Cerebellar cortex (tissue), 1 donor: ENCODE measurements at regions not wholly inside any gene's neighbourhood (a gene's known extent, or its start where the extent isn't known, plus 50 kb on each side); places are given as distances from the start of the nearest gene placed in this dataset.

ENCODE experiments used
- DNase-seq: peaks from one replicate; pipeline ENCODE4 v3.0.0-alpha.2; 2015; ENCODE audit warnings: low spot score

DNA sequence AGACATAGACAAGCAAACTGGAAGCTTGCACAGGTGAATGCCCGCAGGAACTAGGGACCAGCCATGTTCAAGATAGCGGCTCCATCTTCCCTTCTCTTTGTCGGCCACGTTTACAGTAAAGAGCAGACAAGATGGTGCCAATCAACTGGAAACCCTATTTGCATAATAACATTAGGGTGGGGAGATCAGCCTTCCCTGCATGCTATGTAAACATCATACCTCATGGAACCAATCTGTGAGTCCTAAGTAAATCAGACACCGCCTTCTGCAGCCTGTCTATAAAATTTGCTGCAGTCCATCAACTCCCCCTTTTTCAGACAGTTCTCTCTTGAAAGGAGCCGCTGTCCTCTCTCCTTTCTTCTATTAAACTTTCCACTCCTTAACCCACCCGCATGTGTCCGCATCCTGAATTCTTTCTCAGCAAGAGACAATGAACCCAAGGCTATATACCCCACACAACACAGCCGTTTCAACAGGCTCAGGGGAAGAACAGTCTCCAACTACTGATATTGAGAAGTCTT lies 384.4 kb downstream of the EIPR1 start:
- DNase-seq, result no peak

DNA sequence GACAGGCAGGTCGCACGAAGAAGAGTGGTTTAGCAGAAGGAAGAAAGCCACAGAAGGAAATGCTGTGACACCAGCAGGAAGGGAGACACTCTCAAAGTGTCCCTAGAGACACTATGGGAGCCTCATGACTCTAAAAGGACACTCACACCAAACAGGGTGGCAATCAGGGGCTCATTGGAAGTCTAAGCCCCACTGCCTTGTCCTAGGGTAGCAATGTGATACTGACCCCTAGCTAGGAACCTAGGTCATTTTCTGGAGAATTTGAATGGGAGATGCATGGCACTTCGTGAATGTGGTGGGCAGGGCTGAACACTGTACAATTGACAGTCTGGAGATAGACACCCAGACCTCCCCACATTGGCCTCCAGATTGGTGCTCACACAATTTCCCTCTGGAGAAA lies 385.0 kb downstream of the EIPR1 start:
- no peak for DNase-seq

DNA sequence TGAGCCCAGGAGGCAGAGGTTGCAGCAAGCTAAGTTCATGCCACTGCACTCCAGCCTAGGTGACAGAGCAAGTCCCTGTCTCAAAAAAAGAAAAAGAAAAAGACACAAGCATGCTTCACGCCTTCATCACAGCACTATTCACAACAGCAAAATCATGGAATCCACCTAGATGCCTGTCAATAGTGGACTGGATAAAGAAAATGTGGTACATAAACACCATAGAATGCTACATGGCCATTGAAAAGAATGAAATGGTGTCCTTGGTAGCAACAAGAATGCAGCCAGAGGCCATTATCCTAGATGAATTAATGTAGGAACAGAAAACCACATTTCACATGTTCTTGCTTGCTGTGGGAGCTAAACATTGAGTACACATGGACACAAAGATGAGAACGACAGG lies 392.6 kb downstream of the EIPR1 start:
- no peak for DNase-seq

DNA sequence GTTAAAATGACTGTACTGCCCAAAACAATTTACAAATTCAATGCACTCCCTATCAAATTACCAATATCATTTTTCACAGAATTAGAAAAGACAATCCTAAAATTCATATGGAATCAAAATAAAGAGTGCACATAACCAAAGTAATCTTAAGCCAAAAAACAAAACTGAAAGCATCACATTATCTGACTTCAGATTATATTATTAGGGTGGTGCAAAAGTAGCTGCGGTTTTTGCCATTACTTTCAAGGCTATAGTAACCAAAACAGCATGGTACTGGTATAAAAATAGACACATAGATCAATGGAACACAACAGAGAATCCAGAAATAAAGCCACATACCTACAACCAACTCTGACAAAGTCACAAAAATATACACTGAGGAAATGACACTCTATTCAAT lies 396.6 kb downstream of the EIPR1 start:
- no peak for DNase-seq

DNA sequence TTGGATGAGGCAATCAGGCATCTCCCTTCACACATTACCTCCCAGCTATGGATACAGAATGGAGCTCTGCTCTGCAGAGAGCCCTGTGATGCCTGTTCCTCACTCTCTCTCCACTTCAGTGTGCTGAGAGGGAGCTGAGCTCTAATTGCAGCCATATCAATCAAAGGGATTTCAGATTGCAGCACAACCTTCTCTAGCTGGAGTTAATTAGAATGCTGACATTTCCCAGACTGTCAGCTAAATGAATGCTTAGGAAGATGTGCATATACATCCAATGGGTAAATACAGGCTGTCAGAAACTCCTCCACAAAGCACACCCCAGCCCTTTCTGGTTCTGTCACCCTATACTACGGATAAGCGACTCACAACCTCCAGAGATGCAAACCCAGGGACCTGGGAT lies 402.6 kb downstream of the EIPR1 start:
- no peak for DNase-seq

DNA sequence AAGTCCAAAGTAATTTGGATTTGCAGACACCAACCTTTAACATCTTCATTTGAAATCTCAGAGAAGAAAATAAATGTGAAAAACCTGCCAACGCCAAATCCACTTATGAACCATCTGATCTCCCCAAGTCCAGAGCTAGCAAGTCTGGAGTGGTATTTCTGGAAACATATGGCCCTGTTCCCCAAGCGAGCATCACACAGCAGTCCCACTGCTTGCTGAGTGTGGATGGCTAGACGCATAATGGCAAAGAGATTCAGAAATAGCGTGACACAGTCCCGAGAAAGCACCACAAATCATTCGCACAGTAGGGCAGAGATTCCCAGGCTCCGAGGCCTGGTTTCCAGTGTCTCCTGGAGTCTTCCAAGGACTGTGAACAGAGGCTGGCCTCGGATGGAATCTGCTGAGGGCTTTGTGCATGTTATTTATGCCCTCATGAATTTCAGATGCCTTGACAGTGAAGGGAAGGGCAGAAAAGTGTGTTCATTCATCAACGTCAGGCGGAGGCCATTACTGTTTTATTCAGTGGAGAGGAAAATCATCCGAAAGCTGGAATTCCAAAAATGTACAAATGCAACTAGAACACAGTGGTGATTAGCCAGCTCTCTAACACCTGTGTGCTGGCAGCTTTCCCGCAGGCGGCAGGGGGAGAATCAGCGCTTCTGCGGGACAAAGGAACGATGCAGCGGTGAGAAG lies 417.0 kb downstream of the EIPR1 start:
- peak; percentile 29 for DNase-seq

DNA sequence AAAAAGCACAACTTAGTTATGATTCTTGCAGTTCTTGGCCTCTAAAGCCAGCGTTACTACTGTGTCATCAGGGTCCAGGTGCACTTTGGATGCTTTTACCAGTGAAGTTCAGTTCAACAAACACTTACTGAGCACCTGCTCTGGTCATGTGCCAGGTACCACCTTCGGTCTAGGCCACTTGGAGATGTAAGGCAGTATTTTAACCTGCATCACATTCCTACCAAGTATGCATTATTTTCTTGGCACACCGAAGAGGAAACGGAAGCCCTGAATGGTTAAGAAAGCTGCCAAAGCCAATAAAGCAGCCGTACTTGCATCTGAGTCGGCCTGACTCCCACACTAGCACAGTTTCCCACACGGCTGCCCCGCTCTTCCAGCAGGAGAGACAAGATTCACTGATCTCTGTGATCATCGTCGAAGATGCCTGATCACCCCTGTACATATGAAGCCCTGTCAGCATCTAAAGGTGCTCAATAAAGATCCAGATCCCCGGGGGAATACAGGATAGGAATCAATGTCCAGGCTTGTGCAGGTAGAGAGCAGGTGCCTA lies 427.1 kb downstream of the EIPR1 start:
- no peak for DNase-seq

DNA sequence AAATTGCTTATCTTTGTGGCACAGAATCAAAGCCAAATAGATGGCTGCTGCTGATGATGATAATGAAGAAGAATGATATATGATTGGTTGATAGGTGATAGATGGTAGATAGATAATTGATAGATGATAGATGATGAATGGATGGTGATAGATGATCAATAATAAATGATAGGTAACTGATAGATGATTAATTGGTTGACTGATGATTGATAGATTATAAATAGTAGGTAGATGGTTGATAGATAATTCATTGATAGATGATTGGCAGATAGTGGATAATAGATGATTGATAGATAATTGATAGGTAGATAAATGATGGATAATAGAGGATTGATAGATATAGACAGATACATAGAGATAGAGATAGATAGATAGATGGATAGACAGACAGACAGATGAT lies 430.2 kb downstream of the EIPR1 start:
- no peak for DNase-seq

DNA sequence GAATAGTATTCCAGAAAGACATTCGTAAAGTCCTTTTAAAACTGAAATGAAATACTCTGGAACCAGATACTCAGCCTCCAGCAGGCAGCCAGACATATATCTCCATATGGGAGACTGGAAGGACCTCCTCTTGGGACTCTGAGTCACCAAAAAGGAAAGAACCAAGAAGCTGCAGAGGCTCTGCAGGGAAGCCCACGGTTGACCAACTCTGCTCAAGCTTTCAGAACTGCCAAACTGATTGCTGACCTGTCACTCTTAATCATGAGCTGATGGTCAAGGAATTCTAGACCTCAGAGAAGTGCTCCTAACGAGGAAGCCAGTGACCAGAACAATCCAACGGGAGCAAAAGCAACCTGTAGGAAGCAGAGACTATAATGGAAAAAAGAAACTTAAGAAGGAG lies 434.7 kb downstream of the EIPR1 start:
- no peak for DNase-seq

DNA sequence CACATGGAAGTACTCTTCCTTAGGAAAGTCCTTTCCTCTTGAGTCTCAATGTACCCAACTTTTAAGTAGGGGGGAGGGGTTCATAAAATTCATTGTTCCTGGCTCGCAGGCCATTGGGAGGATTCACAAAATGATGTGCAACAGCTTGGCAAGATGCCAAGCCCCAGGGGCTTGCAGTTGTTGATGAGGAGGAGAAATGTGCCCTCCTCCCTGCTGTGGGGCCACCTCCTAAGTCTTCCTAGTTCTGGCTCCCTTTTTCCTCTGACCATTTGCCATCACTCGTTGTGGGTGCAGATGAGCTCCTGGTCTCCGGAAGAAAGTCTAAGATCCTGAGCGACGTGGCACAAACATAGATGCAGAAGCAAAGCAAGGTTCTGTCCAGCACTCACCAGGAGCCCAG lies 435.4 kb downstream of the EIPR1 start:
- no peak for DNase-seq

DNA sequence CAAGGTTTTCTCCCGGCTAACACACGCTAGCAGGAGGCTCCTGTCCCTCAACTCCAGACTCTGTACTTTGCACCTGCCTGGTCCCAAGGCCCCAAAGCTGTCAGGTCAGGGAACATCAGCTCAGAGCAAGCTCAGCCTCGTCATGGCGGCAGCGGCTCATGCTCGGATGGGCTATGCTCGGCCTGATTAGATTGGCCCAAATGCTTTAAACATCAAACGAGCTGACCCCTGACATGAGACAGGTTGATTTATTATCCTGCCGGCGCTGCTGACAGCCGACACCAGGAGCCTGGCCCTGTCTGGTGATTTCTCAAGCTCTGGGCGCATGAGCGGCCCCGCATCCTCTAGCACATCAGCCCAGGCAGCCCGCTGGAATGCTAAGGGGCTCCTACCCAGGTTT lies 436.4 kb downstream of the EIPR1 start:
- no peak for DNase-seq

DNA sequence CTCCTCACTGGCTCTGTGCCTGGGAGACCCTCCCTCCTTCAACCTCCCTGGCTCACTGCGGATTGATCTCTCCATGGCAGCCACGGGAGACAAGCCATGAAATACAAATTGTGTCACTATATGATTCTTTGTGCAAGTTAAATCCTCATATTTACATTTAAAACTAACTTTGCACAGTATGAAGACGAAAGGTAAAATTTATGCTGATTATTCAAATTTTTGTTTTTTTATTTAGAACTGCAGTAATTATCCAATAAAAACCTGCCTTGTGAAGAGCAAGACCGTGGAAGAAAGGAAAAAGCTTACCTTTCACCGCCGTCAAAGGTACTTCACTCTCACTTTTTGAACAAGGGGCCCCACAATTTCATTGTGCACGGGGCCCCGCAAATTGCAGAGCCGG lies 436.9 kb downstream of the EIPR1 start:
- no peak for DNase-seq

DNA sequence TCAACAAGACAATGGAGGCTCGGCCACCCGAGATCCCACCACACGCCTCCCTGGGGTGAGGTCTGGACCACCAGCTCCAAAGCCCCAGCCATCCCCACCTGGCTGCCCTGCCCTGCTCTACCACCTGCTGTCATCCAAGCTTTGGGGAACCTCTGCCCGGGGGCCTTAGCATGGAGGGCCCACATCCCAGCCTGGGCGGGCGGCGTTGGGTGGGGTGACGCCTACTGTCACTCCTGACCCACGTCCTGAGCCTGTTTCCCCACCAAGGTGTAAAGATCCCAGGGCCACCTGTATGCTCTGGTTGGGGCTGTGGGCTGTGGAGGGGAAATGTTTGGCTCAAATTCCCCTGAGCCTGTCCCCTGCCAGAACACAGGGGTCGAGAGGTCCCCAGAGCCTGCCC lies 437.6 kb downstream of the EIPR1 start:
- DNase-seq, result no peak

DNA sequence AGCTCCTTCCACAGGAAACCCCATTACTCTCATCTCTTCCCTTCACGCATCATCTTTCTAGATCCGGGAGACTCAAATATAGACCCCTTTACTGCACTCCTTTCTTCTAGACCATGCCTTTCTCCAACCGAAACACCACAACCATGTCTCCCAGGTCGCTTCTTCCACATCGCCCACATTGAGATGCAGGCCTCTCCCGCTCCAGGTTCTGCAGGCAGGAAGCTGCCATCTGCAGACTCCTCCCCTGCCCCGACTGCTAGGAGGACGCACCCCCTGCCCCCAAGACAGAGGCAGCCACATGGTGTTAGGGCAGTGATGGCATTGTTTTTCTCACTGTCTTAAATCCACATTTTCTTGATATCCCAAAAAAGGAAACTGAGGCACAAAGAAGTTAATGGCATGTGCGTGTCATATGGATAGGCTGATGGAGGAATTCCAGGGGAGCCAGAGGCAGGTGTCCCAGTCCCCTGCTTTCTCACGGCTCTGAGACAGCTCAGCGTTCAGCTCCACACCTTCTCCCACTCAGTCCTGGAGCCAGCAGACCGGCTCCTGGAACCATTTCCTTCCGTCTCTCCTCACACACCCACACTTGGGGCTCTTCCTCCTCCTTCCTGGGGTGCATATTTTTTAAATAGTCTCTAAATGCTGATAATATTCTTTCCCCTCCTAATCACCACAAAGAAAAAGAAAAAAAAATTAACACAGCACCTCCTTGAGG lies 438.4 kb downstream of the EIPR1 start:
- DNase-seq, result no peak

DNA sequence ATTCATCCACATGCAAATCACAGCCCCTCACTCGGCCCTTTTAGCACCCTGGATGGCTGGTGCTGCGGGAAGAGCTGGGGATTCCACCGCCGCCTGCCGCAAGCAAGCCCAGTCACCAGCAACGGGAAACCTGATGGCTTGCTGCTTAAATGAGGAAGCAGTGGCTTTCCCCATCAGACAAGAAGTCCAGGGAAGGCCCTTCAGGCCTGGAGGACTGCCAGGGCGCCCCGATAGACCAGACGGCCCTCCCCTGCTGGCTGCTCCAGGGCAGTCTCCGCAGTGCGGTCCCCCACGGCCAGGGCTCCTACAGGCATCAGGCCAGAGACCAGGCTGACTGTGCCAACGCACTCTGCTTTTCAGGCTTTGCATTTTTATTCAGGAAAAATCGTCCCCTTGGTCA lies 439.1 kb downstream of the EIPR1 start:
- DNase-seq, result peak; percentile 3

DNA sequence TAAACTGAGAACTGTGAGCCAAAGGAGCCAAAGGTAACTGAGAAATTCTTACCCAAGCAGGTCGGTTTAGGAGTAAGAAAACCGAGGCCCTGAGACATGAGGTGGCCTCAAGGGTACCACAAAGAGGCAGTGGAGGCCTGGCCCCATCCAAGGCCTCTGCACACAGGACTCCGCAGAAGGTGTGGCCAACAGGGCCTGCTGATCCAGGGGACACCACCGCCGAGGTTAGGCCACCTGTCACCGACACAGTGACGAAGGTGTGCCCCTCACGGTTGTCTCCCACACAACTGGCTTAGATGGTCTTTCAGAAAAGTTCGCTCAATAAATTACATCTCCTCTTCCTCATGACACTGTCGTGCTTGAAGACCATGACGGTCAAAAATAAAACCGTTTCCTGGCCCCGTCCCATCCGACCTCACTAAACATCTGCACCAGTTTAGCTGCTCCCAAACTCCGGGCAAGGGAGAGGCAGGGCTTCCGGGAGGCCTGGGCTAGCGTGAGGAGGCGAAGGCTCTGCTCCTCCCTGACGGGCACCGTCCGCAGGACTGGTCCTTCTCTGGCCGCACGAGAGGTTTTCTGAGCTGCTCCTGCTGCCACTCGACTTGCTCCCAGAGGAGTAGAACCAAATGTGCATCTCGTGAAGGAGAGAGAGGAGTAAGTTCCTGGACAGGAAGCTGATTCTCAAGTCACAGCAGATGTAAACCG lies 442.0 kb downstream of the EIPR1 start:
- DNase-seq, result no peak

DNA sequence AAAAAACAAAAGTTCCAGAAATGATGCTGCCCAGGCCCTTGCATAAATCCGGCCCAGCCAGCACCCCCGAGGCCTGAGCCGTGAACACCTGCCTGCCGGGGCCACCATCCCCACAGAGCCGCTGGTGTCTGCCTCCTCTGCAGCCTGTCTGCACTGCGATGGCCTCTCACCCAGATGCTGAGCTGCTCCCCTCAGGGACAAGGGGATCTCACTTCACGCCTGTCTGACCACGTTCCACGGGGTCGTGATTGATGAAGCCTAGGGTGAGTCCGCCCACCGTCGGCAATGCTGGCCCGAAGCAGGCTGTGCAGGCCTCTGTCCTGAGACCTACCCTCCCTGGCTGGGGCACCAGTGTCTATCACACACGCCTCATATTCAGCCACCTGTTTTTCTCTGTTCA lies 444.2 kb downstream of the EIPR1 start:
- DNase-seq, result no peak

DNA sequence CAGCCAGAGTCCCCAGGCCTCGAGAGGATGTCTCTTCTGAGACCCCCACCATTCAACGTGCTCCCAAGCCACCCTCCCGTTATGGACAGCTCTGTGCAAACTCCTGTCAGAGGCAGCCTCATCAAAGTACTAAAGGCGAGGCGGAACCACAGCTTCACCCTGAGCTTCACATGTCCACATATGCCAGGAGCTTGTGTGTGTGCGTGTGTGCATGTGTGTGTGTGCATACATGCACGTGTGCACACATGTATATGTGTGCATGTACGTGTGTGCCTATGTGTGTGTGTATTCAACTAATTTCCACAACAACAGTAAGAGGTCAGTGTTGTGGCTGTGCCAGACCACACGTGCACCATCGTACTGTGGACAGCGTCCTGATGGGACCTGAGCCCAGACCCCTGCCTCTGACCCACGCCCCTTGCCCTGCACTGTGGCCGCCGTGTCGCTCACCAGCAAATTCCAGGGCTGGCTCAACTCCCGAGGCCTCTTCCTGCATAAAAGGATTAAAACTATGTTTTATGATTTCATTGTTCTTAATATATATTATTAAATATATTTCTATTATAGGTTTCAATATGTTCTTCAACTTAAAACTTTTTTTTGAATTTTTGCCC lies 444.8 kb downstream of the EIPR1 start:
- DNase-seq, result no peak

DNA sequence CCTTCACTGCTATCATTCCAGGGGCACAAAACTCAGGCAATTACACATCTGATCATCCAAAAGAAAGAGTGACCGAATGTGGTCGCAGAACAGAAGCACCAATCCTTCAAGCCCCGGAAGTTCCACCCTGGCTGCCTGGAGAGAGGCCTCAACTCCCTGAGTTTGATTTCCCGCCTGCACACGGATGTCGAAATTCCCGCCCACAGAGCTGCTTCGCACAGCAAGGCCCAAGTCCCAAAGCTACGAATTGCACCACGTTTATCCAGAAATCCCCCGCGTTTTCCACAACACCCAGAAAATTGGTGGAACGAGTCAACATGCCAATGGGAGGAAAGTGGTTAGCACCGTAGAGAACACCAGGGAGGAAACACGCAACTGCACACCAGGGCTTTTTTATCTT lies 445.4 kb downstream of the EIPR1 start:
- no peak for DNase-seq

DNA sequence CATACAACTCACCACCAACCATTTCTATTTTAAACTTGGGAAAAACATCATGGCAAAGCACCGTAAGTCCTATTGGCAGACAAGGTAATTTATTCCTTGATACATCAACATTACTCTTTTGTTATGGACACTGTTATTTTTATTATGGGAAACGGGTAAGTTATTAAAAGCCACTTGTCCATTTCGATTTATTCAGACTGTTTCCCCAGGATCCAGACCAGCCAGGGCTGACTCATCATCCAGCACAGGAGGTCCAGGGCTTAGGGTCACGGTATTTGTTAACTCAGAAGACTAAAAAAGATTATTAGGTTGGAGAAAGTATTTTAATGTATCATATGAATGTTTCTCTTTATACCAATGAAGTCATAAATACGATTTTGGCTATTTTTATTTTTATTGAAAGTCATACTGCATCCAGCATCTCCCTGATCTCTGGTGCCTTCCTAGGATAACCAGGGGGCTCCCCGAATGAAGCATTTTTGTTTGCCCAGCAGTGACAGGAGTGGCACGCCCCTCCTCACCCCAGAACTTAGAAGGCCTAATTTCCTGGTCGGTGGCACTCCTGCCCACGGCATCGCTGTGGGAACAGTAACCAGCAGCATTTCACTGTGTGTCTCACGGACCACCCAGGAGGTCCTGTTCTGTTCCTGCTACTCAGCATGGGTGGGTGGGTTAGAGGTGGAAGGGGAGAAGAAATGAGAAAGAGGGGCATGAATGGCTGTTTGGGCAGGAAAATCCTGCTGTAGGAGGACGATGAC lies 446.1 kb downstream of the EIPR1 start:
- no peak for DNase-seq

DNA sequence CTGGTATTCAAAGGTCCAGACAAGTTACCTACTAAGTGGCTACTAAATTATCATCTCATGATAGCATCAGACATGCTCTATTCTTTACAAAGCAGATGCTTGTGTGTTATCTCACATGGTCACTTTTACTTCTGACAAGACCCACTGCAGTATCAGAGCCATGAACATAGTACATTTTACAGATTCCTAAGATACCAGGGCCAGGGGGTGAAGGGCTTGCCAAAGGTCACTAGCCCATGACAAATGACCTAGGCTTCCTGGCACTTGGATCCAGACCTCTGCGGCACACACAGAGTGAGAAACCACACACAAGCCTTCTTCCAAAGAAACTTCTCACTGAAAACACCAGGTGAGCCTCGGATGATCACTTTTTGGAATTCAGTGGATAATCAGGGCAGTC lies 446.8 kb downstream of the EIPR1 start:
- no peak for DNase-seq

DNA sequence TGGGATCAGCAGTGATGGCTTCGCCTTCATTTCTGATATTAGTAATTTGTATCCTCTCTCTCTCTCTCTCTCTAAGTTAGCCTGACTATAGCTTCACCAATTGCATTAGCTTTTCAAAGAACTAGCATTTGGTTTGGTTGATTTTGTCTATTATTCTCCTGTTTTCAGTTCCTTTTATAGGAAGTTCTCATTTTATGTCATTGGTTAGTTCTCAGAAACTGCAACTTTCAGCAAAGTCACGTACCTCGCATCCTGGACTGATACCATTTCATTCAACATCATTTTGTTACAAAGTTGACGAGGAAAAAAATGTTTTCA lies 450.8 kb downstream of the EIPR1 start:
- no peak for DNase-seq
